NOMO-1 (cell line): ENCODE measurements at regions not wholly inside any gene's neighbourhood (a gene's known extent, or its start where the extent isn't known, plus 50 kb on each side); places are given as distances from the start of the nearest gene placed in this dataset.
"Not testable (repeated sequence)": the region's sequence is repeated elsewhere in the genome, so short reads cannot be mapped to it uniquely, and the experiment has no call there.

Experiments used
- DNase-seq, 2 experiments: peaks; one replicate each; lab custom pipeline; 2025; ENCODE audit not compliant: unreplicated experiment in 2 of 2; lab: John Stamatoyannopoulos, UW

DNA sequence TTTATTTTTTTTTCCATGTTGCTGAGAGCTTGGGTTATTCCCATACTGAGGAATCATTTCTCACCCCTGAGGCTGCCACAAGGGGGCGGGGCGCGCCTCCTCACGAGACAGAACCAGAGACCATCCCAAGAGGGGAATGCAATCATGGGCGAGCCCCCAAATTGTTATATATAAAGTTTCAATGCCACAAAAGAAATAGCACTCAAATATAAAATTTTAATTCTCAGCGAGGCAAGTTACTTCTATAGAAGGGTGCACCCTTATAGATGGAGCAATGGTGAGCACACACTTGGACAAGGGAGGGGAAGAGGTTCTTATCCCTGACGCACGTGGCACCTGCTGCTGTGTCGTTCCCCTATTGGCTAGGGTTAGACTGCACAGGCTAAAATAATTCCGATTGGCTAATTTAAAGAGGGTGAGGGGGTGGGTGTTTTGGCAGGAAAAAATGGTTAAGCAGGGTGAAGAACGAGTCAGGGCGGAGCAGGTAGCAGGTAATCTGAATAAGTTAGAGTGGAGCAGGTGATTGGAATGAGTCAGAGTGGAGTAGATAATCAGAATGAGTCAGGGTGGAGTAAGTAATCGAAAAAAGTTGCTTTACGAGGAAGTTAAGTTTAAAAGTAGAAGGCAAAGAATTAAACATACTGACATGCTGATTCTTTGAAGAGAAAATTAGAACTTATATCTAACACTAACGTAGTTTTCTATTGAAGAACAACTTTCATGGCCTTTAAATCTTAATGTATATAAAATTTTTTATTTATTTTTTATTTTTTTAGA, 177.5 kb downstream of the MTCL1 start:
- DNase-seq: no peak

DNA sequence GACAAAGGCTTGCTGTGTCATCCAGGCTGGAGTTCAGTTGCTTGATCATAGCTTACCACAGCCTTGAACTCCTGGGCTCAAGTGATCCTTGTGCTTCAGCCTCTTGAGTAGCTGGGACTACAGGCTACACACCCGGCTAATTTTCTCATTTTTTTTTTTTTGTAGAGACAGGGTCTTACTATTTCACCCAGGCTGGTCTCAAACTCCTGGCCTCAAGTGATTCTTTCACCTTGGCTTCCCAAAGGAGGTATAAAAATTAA, 178.0 kb downstream of the MTCL1 start:
- DNase-seq: no peak

DNA sequence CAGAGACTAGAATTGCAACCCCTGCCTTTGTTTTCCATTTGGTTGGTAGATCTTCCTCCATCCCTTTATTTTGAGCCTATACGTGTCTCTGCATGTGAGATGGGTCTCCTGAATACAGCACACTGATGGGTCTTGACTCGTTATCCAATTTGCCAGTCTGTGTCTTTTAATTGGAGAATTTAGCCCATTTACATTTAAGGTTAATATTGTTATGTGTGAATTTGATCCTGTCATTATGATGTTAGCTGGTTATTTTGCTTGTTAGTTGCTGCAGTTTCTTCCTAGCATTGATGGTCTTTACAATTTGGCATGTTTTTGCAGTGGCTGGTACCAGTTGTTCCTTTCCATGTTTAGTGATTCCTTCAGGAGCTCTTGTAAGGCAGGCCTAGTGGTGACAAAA, 182.5 kb downstream of the MTCL1 start:
- not testable (repeated sequence) for DNase-seq

DNA sequence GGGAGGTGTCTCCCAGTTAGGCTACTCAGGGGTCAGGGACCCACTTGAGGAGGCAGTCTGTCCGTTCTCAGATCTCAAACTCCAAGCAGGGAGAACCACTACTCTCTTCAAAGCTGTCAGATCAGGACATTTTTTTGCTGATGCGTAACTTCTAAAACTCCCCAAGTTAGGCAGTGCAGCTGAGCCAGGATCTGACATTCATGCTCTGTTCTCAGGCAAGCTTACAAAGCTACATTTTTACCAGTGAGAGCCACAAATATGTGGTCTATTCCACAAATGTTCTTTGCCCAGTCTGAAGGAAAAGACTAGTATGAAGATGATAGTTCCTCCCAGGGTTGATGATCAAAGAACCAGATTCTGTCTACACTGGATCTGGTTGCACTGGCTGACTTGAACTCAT, 184.1 kb downstream of the MTCL1 start:
- no peak for DNase-seq

DNA sequence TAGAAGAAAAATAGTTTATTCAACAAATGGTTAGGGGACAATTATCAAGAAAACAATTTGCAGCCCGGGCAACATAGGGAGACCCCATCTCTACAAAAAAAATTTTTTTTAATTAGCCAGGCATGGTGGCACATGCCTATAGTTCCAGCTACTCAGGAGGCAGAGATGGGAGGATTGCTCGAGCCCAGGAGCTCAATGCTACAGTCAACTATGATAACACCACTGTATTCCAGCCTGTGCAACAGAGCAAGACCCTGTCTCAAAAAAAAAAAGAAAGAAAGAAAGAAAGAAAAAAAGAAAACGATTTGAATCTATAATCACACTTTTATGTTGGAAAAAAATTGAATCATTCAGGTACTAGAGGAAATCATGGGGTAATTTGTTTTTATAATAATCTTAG, 185.1 kb downstream of the MTCL1 start:
- not testable (repeated sequence) for DNase-seq

DNA sequence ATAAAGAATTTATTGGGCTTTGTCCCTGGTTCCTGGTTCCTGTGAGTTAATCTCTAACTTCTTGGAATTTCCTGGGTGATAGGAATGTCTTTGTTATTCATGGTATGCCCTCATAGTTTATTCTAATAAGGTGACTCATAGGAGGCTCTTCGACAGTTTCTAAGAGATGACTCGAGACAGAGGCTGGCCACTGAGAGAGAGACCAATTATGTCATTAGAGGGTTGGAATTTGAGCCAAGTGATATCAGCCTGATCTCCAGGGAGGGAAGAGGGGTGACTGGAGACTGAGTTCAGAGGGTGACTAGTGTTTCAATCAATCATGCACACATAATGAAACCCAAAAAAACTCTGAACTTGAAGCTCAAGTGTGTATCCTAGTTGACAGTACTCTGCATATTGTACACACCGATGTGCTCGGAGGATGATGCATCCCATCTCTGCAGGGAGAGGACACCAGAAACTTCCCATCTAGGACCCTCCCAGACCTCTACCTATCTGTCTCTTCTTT, 185.7 kb downstream of the MTCL1 start:
- no peak for DNase-seq

DNA sequence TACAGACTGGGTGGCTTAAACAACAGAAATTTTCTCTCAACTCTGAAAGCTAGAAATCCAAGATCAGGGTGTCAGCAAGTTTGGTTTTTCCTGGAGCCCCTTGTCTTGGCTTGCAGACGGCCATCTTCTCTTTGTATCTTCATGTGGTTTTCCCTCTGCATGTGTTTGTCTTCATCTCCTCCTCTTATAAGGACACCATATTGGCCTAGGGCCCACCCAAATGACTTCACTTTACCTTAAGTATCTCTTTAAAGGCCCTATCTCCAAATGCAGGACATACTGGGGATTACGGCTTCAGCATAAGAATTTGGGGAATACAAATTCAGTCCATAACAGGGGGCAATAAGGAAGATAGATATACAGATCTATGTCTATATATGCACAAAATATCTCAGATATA, 187.9 kb downstream of the MTCL1 start:
- DNase-seq: no peak

DNA sequence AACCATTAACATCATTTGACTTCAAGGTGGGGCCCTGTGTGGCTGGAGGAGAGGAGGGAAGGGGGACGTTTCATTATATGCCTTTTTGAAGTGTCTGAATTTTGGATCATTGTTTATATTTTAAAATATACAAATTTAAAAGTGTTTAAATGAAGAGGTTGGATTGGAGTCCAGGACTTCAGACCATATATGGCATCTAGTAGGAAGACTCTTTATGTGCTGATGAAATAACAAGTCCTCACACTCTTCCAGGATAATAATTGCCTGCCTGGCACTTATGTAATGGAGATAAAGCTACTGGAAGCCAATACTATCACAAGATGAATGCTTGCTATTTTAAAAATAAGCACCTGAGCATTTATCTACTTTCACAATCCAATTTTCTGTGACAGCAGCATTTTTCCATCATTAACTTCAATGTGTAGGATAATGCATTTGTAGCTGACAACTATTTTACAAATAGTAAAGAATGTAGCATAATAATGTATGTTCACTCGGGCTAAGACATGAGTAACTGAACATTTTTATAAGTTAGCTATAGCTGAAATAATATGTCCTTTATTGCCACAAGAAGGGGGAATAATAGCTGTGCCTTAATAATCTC, 188.4 kb downstream of the MTCL1 start:
- DNase-seq: no peak

DNA sequence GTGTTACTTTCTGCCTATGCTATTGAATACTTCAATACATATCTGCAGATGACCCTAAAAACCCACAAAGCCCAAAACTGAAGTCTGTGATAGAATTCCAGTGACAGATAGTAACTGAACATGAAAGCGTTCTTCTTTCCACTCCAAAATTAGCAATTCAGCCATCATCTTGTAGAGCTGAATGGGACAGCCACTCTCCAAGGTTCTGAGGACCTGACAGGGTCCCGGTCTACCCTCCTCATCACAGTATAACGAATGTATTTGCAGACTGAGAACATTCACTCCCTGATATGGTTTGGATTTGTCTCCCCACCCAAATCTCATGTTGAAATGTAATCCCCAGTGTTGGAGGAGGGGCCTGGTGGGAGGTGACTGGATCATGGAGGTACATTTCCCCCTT, 189.5 kb downstream of the MTCL1 start:
- DNase-seq: no peak

DNA sequence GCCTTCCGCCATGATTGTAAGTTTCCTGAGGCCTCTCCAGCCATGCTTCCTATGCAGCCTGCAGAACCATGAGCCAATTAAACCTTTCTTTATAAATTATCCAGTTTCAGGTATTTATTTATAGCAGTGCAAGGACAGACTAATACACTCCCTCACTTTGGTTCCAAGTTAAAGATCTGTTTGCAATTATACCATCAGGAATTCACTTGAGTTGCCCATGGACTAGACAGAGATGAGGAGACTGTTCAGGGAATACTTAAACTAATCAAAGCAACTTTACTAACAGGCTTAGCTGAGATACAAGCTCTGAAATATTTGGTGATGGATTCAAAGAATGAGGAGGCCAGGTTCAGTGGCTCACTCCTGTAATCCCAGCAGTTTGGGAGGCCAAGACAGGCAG, 190.0 kb downstream of the MTCL1 start:
- no peak for DNase-seq

DNA sequence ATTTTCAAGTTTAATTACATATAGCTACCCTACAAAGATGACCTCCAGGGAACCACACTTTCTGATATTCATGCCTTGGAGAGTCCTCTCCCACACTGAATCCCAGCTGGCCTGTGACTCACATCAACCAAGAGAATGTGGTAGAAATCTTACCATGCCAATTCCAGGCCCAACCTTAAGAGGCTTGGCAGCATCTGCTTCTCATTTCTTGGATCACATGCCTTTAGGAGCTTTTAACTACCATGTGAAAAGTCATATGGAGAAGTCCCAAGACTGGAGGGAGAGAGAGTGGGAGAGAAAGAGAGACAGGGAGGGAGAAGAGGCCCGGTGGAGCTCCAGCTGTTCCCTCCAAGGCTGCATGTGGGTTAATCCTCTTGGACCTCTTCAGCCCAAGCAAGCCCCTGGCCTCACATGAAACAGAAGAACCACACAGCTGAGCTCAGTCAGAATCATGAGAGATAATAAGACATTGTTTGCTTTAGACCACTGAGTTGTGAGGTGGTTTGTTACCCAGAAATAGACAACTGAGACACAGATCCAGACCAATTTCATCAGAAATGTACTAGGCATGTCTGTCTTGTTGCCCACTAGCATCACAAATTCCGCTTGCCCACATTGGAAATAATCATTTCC, 190.7 kb downstream of the MTCL1 start:
- DNase-seq: no peak

DNA sequence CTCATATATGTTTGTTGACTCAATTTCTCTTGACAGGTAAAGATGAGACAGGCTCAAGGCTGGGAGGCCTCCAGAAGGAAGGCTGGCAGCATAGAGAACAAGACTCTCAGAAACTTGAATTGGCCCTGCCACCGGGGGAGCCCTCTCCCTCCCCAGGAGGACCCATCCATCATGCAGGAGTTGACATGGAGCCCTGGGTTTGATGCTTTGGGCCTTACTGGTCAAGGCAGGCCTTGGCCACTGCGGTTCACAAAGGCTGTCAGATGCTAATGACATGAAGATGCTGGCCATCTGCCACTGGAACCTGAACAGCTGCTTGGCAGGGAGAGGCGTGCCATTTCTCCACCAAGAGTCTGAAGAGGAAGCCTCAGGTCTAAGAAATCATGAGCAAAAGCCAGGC, 193.6 kb downstream of the MTCL1 start:
- DNase-seq: no peak

DNA sequence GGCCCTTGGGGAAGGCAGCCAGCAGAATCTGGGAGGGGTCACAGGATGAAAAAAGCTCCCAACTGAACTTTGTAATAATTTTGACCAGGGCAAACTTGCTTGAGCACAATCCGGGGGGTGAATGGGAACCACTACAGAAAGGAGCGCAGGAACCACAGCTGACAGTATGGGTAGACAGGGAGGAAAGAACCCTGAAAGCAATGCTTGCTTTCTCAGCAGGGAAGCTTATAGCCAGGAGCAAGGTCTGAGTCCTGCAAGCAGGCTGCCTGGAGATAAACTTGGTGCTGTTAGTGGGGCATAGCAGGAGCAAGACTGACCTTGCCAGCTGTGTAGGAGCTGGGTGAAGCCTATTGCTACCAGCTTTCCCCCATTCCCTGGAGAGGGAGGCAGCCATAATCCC, 195.2 kb downstream of the MTCL1 start:
- DNase-seq: no peak

DNA sequence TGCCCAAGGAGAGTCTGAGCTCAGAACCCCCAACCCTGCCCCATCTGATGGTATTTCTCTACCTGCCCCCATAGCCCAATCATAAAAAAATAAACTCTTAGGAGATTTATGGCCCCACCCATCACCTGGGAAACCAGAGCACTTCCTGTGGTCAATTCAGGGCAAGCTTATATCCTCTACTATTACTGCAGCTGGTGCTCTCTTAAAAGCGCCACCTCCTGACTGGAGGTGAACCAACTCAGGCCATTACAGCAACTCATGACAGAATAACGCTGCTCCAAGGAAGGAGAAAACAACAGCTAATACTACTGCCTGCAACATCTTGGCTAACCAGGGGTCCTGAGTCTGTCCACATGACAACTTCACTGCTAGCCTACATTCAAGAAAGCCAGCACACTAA, 195.7 kb downstream of the MTCL1 start:
- DNase-seq: no peak

DNA sequence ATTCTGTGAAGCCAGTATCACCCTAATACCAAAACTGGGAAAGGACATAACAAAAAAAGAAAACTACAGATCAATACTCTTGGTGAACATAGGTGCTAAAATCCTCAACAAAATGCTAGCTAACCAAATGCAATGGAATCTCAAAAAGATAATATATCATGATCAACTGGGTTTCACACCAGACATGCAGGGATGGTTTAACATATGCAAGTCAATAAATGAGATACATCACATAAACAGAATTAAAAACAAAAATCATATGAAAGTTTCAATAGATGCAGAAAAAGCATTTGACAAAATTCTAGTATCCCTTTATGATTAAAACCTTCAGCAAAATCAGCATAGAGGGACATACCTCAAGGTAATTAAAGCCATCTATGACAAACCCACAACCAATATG, 198.2 kb upstream of the NDUFV2 start:
- DNase-seq: no peak

DNA sequence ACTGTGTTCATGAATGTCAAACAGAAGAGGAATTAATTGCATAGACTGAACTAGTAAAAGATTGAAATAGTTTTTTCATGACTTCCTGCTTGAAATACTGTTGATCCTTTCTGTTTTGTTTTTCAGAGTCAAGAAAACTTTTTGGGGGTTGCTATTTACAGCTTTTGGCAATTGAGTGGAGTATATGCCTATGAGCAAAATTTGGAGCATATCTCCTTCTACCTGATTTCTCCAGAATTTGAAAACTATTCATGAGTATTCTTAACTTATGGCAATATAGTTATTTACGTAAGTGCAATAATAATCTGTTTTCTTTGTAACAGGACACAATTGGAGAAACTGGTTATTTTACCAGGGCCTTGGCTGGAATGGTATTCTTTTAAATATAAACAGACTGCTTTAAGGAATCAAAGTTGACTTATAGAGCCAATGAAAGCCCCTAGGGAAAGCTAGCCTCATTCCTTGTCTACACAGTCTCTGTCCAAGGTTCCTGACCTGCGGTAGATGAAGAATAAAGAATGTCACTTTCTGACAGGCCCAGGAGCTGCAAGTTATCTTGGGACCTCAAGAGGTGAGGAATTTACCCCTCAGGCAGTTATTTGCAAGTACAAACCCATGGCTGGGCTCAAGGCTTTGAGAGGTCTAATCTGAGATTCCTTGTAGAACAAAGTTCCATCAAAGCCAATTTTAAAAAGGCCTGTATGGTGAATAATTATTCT, 193.5 kb upstream of the NDUFV2 start:
- no peak for DNase-seq

DNA sequence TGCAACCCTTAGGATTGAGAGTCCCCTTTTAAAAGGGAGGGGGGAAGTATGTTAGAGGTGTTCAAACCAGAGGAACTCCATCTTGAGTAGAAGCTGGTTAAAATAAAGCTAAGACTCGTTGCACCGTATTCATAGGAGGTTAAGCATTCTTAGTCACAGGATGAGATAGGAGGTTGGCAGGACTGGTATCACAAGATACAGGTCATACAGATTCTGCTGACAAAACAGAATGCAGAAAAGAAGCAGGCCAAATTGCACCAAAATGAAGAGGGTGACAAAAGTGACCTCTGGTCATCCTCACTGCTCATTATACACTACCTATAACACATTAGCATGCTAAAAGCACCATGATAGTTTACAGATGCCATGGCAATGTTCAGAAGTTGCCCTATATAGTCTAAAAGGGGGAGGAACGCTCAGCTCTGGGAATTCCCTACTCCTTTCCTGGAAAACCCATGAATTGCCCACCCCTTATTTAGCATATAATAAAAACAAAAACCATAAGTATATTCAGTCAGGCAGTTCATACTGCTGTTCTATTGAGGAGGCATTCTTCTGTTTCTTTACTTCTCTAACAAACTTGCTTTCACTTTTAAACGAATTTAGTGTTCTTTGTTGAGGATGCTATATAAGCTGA, 192.2 kb upstream of the NDUFV2 start:
- no peak for DNase-seq

DNA sequence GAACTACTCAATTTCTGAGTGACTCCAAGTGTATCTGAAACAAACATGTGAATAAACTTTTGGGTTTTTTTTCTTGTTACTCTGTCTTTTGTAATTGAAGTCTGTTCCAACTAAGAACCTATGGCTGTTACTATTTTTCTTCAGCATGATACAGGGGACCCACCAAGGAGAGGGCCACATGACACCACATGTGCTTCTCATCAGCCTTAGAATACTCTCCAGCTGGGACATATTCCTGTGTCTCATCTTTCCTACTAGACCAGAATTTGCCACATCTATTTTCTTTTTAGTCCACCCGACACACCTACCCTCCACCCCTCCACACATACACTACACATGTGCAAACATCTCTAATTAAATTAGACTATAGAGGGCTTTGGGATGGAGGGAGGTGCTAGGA, 191.7 kb upstream of the NDUFV2 start:
- no peak for DNase-seq

DNA sequence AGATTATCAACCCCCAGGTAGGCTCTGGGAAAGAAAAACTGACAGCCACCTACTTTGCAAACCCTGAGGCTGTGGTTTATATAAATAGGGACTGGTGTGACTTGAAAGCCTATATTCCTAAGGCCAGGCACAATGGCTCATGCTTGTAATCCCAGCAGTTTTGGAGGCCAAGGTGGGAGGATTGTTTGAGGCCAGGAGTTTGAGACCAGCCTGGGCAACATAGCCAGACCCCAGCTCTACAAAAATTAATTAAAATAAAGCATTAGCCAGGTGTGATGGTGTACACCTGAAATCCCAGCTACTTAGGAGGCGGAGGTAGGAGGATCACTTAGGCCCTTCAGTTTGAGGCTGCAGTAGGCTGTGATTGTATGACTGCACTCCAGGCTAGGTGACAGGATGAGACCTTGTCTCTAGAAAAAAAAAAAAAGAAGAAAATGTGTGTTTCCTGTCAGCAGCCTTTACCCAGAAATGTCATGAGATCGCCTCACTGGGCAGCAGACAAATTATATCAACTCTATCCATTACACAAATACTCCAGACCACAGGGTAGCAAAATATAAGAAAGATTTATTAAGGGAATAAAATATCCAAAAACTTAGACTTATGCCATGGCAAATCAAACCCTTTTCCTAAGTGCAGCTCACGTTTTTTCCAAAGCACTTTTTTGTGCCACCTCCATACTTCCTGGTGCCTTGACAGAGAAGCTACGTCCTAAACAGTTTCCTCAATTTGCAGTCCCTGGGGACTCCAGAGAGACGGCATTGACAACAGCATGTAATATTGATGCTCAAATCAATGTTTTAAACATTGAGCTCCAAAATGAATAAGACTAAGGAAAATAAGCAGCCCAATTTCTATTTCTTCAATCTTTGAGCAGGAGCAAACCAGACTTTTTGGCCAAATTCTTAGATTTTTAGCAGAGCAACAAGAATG, 190.8 kb upstream of the NDUFV2 start:
- DNase-seq: no peak
